Spleen (tissue), 7 donors: ENCODE measurements at regions not wholly inside any gene's neighbourhood (a gene's known extent, or its start where the extent isn't known, plus 50 kb on each side); places are given as distances from the start of the nearest gene placed in this dataset.

Source experiments
- CTCF ChIP-seq, 11 experiments: fragments of 200-600 bp in 7 of 11; fragments of 450-650 bp in 4 of 11; sonication (generic) in 4 of 11; IDR thresholded peaks in 8 of 11; conservative IDR thresholded peaks in 3 of 11; 1 replicate in 7 of 11; 2 replicates in 4 of 11; pipeline versions ENCODE4 v1.4.0 to v1.8.0; 2016 to 2021; ENCODE audit warnings: antibody characterized with exemption in 11 of 11, inconsistent platforms in 4 of 11, mild to moderate bottlenecking in 1 of 11
- POLR2AphosphoS5 ChIP-seq, 3 donors: sonication (generic); formaldehyde crosslinking; IDR thresholded peaks; one replicate each; pipeline ENCODE4 v1.5.1; 2017; ENCODE audit warnings: antibody characterized with exemption in 3 of 3
- donor health status: DM: no; HTN: no; CAD: no; lungs with moderate emphysema.
- donor health status: DM: no; HTN: no; CAD: no.
- donor health status: DM: no; HTN: no; CAD: no.

- TF ChIP-seq CTCF (IDR thresholded peaks at IDR 0.05 in 8 of 11, conservative IDR thresholded peaks at IDR 0.05 in 3 of 11): no peak
- no peak for TF ChIP-seq POLR2AphosphoS5 (IDR thresholded peaks at IDR 0.05)
These were observed 92.4 kb upstream of the AKT3 start for GRCh38 chr1:243942196-243943150.
